ENCODE measurements at regions not wholly inside any gene's neighbourhood (a gene's known extent, or its start where the extent isn't known, plus 50 kb on each side); places are given as distances from the start of the nearest gene placed in this dataset.

GRCh38 chr15:27599034-27599433, 500.1 kb downstream of the OCA2 start:
- ATAC-seq (no peak), DNase-seq (ENCODE audit: low spot score) (no peak)
- no peak overlapping the region for H3K27ac Mint-ChIP-seq
- no peaks in the 10 kb centered on the region for H3K27me3 ChIP-seq (ENCODE audit: insufficient read depth)
- no peaks in the 10 kb centered on the region for H3K36me3 ChIP-seq (ENCODE audit: insufficient read depth)
- no peaks in the 10 kb centered on the region for H3K79me2 ChIP-seq (replicated peaks; ENCODE audit: insufficient read depth)
- H3K36me3 Mint-ChIP-seq (ENCODE audit: low read depth), result peaks cover 3% of the 10 kb centered on the region; the same call in 1 of the 3 replicates
- H3K4me1 Mint-ChIP-seq, result peaks cover 17% of the 10 kb centered on the region
- no peak overlapping the region for H2AFZ ChIP-seq
- TF ChIP-seq EZH2 (IDR thresholded peaks at IDR 0.05; ENCODE audit: low read depth, unreplicated experiment), result no peak
- TF ChIP-seq JUNB (IDR thresholded peaks at IDR 0.05; ENCODE audit: unreplicated experiment), result no peak
- no peak for TF ChIP-seq EZH2phosphoT487 (IDR thresholded peaks at IDR 0.05; ENCODE audit: unreplicated experiment)
- no peak for TF ChIP-seq POLR2AphosphoS5 (IDR thresholded peaks at IDR 0.05; ENCODE audit: low read depth)
- no peak for TF ChIP-seq ETS1 (IDR thresholded peaks at IDR 0.05)
- TF ChIP-seq CREB1 (CRISPR knock-in tag; IDR thresholded peaks at IDR 0.05; ENCODE audit: low read depth), result no peak
- TF ChIP-seq ZNF331 (CRISPR knock-in tag; IDR thresholded peaks at IDR 0.05; ENCODE audit: low read depth), result no peak
- TF ChIP-seq ZNF114 (CRISPR knock-in tag; IDR thresholded peaks at IDR 0.05), result no peak
- TF ChIP-seq NANOG (IDR thresholded peaks at IDR 0.05; ENCODE audit: borderline replicate concordance), result no peak
- TF ChIP-seq CTCF (conservative IDR thresholded peaks at IDR 0.05; ENCODE audit: low read depth in 2 of 2), result no peak
- no peak overlapping the region for H3K4me3 ChIP-seq
- no peaks in the 10 kb centered on the region for H4K20me1 ChIP-seq (replicated peaks; ENCODE audit: insufficient read depth)
- H3K9me3 Mint-ChIP-seq, result peaks cover 8% of the 10 kb centered on the region
- H3K4me1 ChIP-seq (ENCODE audit: insufficient read depth), result peaks cover 11% of the 10 kb centered on the region
- peaks cover 10% of the 10 kb centered on the region for H3K9me2 ChIP-seq (ENCODE audit: insufficient read depth)
- H3K27me3 Mint-ChIP-seq (ENCODE audit: insufficient read depth, low read depth, poor library complexity), result peaks cover 6% of the 10 kb centered on the region
- H3K4me2 ChIP-seq, result no peak overlapping the region
- H3K4me3 Mint-ChIP-seq, result no peak overlapping the region
- H3K27ac ChIP-seq (ENCODE audit: low read depth), result no peak overlapping the region
- H3F3A ChIP-seq (replicated peaks; ENCODE audit: low read depth), result no peaks in the 10 kb centered on the region

GRCh38 chr15:27598251-27599009, 500.7 kb downstream of the OCA2 start:
- Histone ChIP-seq H3K27ac (ENCODE audit: low read depth) (no peak overlapping the region), H3K79me2 (replicated peaks; ENCODE audit: insufficient read depth) (no peaks in the 10 kb centered on the region), H3K36me3 (ENCODE audit: insufficient read depth) (no peaks in the 10 kb centered on the region), H3K27me3 (ENCODE audit: insufficient read depth) (no peaks in the 10 kb centered on the region), H4K20me1 (replicated peaks; ENCODE audit: insufficient read depth) (no peaks in the 10 kb centered on the region), H2AFZ (no peak overlapping the region), H3K4me2 (no peak overlapping the region), H3F3A (replicated peaks; ENCODE audit: low read depth) (no peaks in the 10 kb centered on the region), H3K4me1 (ENCODE audit: insufficient read depth) (peaks cover 11% of the 10 kb centered on the region), H3K9me2 (ENCODE audit: insufficient read depth) (peaks cover 6% of the 10 kb centered on the region), H3K4me3 (no peak overlapping the region)
- Mint-ChIP-seq H3K36me3 (ENCODE audit: low read depth) (no peaks in the 10 kb centered on the region; the same call in 2 of the 3 replicates), H3K27ac (no peak overlapping the region), H3K4me1 (peaks cover 17% of the 10 kb centered on the region), H3K9me3 (peaks cover 4% of the 10 kb centered on the region), H3K27me3 (ENCODE audit: insufficient read depth, low read depth, poor library complexity) (peaks cover 6% of the 10 kb centered on the region), H3K4me3 (no peak overlapping the region)
- ATAC-seq (no peak), DNase-seq (ENCODE audit: low spot score) (no peak)
- TF ChIP-seq ETS1 (IDR thresholded peaks at IDR 0.05), result no peak
- no peak for TF ChIP-seq ZNF462 (CRISPR knock-in tag; IDR thresholded peaks at IDR 0.05)
- no peak for TF ChIP-seq STAT1 (IDR thresholded peaks at IDR 0.05; ENCODE audit: unreplicated experiment)
- TF ChIP-seq ZNF114 (CRISPR knock-in tag; IDR thresholded peaks at IDR 0.05), result no peak
